LNCAP (cell line): ENCODE measurements at regions not wholly inside any gene's neighbourhood (a gene's known extent, or its start where the extent isn't known, plus 50 kb on each side); places are given as distances from the start of the nearest gene placed in this dataset.

Experiments used
- TF ChIP-seq, protein P1 (sequence below): fragments of 450-650 bp; IDR thresholded peaks from 2 replicates; pipeline ENCODE4 v1.5.1; 2017; ENCODE audit warnings: mild to moderate bottlenecking

DNA sequence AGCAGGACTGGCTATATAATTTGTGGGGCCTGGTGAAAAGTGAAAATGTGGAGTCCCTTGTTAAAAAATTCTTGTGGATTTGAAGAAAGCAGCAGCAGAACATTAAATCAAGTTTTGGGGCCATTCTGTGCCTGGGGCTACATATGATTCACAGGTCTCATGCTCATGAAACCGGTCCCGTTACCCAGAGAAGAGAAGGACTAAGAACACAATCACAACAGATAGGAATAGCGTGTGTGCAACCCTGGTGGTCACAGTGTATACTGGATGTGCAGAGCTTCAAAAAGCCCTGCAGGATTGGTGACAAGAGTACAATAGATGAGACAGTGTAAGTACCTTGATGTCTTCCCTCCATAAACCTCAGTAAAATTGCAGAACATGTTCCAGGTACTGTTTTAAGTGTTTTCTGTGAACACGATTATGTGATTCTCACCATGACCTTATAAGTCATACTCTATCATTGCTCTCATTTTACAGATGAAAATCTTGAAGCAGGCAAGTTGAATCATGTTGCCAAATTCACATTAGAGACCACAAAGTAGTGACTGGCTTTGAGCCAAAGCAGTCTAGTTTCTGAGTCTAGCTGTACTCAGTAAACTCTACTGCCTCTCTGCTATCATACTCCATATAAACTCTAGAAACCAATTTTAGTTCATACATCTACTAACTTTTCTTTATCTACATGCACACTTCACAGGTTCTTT, 636.5 kb downstream of the TAF11L14 start:
- TF ChIP-seq, protein P1, sequence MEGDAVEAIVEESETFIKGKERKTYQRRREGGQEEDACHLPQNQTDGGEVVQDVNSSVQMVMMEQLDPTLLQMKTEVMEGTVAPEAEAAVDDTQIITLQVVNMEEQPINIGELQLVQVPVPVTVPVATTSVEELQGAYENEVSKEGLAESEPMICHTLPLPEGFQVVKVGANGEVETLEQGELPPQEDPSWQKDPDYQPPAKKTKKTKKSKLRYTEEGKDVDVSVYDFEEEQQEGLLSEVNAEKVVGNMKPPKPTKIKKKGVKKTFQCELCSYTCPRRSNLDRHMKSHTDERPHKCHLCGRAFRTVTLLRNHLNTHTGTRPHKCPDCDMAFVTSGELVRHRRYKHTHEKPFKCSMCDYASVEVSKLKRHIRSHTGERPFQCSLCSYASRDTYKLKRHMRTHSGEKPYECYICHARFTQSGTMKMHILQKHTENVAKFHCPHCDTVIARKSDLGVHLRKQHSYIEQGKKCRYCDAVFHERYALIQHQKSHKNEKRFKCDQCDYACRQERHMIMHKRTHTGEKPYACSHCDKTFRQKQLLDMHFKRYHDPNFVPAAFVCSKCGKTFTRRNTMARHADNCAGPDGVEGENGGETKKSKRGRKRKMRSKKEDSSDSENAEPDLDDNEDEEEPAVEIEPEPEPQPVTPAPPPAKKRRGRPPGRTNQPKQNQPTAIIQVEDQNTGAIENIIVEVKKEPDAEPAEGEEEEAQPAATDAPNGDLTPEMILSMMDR: no peak

- TF ChIP-seq, protein P1: no peak
Measured at GRCh38 chr5:18276939-18277338, 642.7 kb downstream of the TAF11L14 start.

DNA sequence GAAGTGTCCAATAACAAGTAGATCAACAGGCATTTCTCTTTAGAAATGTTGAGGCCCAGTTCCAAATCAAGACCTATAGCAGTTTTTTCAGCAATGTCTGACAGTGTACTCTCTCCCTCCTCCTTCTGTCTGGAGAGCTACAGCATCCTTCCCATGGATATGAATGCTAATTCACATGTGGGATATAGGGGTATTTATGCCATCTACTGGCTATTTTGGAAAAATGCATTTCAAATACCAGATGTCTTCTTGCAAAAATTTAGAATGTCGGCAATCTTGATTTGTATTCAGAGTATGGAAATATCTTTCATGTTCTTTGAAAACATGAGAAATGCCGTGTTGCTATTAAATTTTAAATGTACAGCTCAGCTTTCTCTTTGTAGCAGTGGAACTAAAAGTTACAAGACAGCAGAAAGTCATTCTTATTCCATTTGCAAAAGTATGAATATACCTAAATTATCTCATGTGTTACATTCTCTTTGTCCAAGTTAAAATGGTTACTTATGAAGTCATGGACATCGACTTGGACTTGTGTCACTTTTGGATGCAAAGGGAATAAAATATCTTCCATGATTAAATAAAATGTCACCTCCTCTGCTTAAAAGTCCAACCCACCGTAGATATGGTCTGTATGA, 647.8 kb downstream of the TAF11L14 start:
- TF ChIP-seq, protein P1: peak; percentile 61

- TF ChIP-seq, protein P1: no peak
Measured at GRCh38 chr5:18285257-18285656, 651.0 kb downstream of the TAF11L14 start.

DNA sequence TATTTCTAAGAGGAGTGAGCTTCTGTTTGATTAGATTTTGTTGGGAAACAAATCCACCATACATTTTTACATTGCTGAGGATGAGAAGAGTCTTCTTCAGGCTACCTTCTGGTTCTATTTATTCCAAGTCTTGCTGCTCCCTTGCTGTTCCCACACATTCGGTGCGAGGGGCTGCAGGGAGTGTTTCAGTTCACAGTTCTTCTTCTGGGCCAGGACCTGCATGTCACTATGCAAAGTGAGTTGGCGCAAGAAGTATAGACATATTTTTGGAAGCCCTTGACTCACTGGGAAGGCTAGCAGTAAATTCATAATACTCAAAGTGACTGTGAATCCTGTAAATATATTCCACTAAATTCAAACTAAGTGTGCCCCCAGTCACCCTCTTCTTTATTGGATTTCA, 657.9 kb downstream of the TAF11L14 start:
- TF ChIP-seq, protein P1: no peak

GRCh38 chr5:18299166-18299565, 664.9 kb downstream of the TAF11L14 start:
- TF ChIP-seq, protein P1: no peak

DNA sequence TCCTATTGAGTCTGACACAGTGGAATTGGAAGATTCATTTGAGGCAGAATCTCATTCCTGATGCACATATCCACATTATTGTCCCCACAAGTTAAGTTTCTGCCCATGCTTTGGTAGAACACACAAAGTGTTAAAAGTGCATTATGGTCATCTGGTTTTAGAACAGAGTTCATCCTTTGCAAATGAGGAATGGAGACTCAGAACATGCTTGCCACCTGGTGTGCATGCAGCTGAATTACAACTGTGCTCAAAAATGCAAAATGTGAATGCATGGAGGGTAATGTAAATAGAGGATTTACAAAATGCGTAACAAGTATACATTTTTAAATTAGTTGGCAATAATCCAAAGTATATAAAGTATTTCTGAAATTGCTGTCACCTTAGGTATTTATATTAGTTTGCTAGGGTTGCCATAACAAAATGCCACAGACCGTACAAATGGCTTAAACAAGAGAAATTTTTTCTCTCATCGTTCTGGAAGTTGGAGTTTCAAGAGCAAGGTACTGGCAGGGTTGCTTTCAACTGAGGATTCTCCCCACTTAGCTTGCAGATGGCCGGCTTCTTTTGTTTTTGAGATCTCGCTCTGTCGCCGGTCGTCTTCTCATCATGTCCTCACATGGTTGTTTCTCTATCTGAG, 671.1 kb downstream of the TAF11L14 start:
- TF ChIP-seq, protein P1: peak; percentile 75
